WTC11 (cell line): ENCODE measurements at regions not wholly inside any gene's neighbourhood (a gene's known extent, or its start where the extent isn't known, plus 50 kb on each side); places are given as distances from the start of the nearest gene placed in this dataset.
"Not testable (repeated sequence)": the region's sequence is repeated elsewhere in the genome, so short reads cannot be mapped to it uniquely, and the experiment has no call there.

ENCODE experiments used
- ATAC-seq: fragments of 200-7000 bp; cut with Tn5 transposase; 2 replicates; pipeline ENCODE4 v1.10.0; 2021; ENCODE audit warnings: mild to moderate bottlenecking, moderate library complexity
- CTCF ChIA-PET: fragments of 300-600 bp; sonication (Branson Sonifier 250); formaldehyde crosslinking; loops from one replicate; lab custom pipeline; 2021; ENCODE audit warnings: antibody characterized with exemption; lab: Charles Lee
- POLR2A ChIA-PET: fragments of 350-600 bp; sonication (Branson Sonifier 250); formaldehyde crosslinking; loops from one replicate; lab custom pipeline; 2021; ENCODE audit warnings: antibody characterized with exemption; lab: Charles Lee
- DNase-seq: peaks from one replicate; pipeline ENCODE4 v3.0.0; 2021; ENCODE audit warnings: low spot score
- H3K27ac Mint-ChIP-seq: 2 replicates; pipeline ENCODE4 v1.8.0; 2021; ENCODE audit warnings: mixed read lengths
- H3K27me3 Mint-ChIP-seq: 2 replicates; pipeline ENCODE4 v1.8.0; 2021; ENCODE audit warnings: low read depth, mild to moderate bottlenecking, moderate library complexity, mixed read lengths
- H3K36me3 Mint-ChIP-seq: 2 replicates; pipeline ENCODE4 v1.8.0; 2021; ENCODE audit warnings: mixed read lengths
- H3K4me1 Mint-ChIP-seq: 2 replicates; pipeline ENCODE4 v1.8.0; 2022; ENCODE audit warnings: mixed read lengths
- H3K4me3 Mint-ChIP-seq: 2 replicates; pipeline ENCODE4 v1.8.0; 2021; ENCODE audit warnings: mild to moderate bottlenecking, moderate library complexity, mixed read lengths
- H3K9me3 Mint-ChIP-seq: 2 replicates; pipeline ENCODE4 v1.8.0; 2021; ENCODE audit warnings: mixed read lengths
- AR ChIP-seq: fragments of 250-450 bp; sonication (Bioruptor Pico); IDR thresholded peaks from 2 replicates; pipeline ENCODE4 v1.9.0; 2021; ENCODE audit warnings: mild to moderate bottlenecking
- ATF6 ChIP-seq: sonication (generic); formaldehyde crosslinking; IDR thresholded peaks from 2 replicates; pipeline ENCODE4 v1.8.1; 2023; ENCODE audit warnings: mild to moderate bottlenecking, missing genetic modification reagents
- FOXK1 ChIP-seq: sonication (generic); formaldehyde crosslinking; IDR thresholded peaks from 2 replicates; pipeline ENCODE4 v1.8.0; 2022; ENCODE audit warnings: mild to moderate bottlenecking, moderate library complexity, missing genetic modification reagents
- GABPB1 ChIP-seq: sonication (generic); formaldehyde crosslinking; IDR thresholded peaks from 2 replicates; pipeline ENCODE4 v1.8.1; 2023; ENCODE audit warnings: mild to moderate bottlenecking, missing genetic modification reagents
- JAZF1 ChIP-seq: fragments of 250-450 bp; sonication (Bioruptor Pico); IDR thresholded peaks from 2 replicates; pipeline ENCODE4 v1.9.0; 2021; ENCODE audit warnings: moderate library complexity, mild to moderate bottlenecking, inconsistent platforms
- JUN ChIP-seq: sonication (generic); formaldehyde crosslinking; IDR thresholded peaks from 2 replicates; pipeline ENCODE4 v1.8.0; 2023; ENCODE audit warnings: mild to moderate bottlenecking, missing genetic modification reagents
- OVOL2 ChIP-seq: fragments of 250-450 bp; sonication (Bioruptor Pico); IDR thresholded peaks from 2 replicates; pipeline ENCODE4 v1.9.0; 2021; ENCODE audit warnings: mild to moderate bottlenecking, borderline replicate concordance
- PRRX2 ChIP-seq: fragments of 250-450 bp; sonication (Bioruptor Pico); IDR thresholded peaks from 2 replicates; pipeline ENCODE4 v1.8.0; 2021; ENCODE audit warnings: mild to moderate bottlenecking
- SP1 ChIP-seq: sonication (generic); formaldehyde crosslinking; conservative IDR thresholded peaks from 2 replicates; pipeline ENCODE4 v1.8.1; 2022; ENCODE audit warnings: missing genetic modification reagents
- STAT6 ChIP-seq: sonication (generic); formaldehyde crosslinking; conservative IDR thresholded peaks from 2 replicates; pipeline ENCODE4 v1.8.1; 2023; ENCODE audit warnings: mild to moderate bottlenecking, low read depth, missing genetic modification reagents, moderate library complexity
- USF1 ChIP-seq: sonication (generic); formaldehyde crosslinking; IDR thresholded peaks from 2 replicates; pipeline ENCODE4 v1.8.0; 2022; ENCODE audit warnings: mild to moderate bottlenecking, missing genetic modification reagents
- ZNF121 ChIP-seq: sonication (generic); formaldehyde crosslinking; IDR thresholded peaks from 2 replicates; pipeline ENCODE4 v1.8.0; 2023; ENCODE audit warnings: missing genetic modification reagents
- ZNF138 ChIP-seq: sonication (generic); formaldehyde crosslinking; conservative IDR thresholded peaks from 2 replicates; pipeline ENCODE4 v1.8.1; 2022; ENCODE audit warnings: mild to moderate bottlenecking, moderate library complexity, missing genetic modification reagents
- ZNF219 ChIP-seq: sonication (generic); formaldehyde crosslinking; IDR thresholded peaks from 2 replicates; pipeline ENCODE4 v1.8.0; 2023; ENCODE audit warnings: missing genetic modification reagents, mild to moderate bottlenecking, borderline replicate concordance
- ZNF263 ChIP-seq: sonication (generic); formaldehyde crosslinking; IDR thresholded peaks from 2 replicates; pipeline ENCODE4 v1.8.1; 2022; ENCODE audit warnings: low read depth, mild to moderate bottlenecking, moderate library complexity, missing genetic modification reagents
- ZNF317 ChIP-seq: sonication (generic); formaldehyde crosslinking; IDR thresholded peaks from 2 replicates; pipeline ENCODE4 v1.8.1; 2023; ENCODE audit warnings: low read depth, mild to moderate bottlenecking, moderate library complexity, missing genetic modification reagents, borderline replicate concordance

- no peaks in the 10 kb centered on the region for H3K4me1 Mint-ChIP-seq
- no peaks in the 10 kb centered on the region for H3K9me3 Mint-ChIP-seq
- ChIA-PET CTCF (no interaction called here), POLR2A (no interaction called here)
- H3K27ac Mint-ChIP-seq = no peak overlapping the region
- DNase-seq (no peak), ATAC-seq (no peak)
- H3K4me3 Mint-ChIP-seq = no peak overlapping the region
- H3K27me3 Mint-ChIP-seq = no peaks in the 10 kb centered on the region
- TF ChIP-seq AR (CRISPR knock-in tag) (no peak), OVOL2 (no peak), ZNF263 (CRISPR knock-in tag) (no peak), ZNF138 (no peak), ZNF219 (CRISPR knock-in tag) (no peak), PRRX2 (CRISPR knock-in tag) (no peak), JUN (CRISPR knock-in tag) (no peak)
- H3K36me3 Mint-ChIP-seq = no peaks in the 10 kb centered on the region
Measured at GRCh38 chr6:77263003-77263402, 200.3 kb downstream of the HTR1B start.

DNA sequence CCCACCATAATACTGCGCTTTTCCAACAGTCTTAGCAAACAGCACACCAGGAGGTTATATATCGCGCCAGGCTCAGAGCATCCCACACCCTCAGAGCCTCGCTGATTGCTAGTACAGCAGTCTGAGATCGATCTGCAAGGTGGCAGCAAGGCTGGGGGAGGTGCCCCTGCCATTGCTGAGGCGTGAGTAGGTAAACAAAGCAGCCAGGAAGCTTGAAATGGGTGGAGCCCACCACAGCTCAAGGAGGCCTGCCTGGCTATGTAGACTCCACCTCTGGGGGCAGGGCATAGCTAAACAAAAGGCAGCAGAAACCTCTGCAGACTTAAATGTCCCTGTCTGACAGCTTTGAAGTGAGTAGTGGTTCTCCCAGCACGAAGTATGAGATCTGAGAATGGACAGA, 211.5 kb downstream of the HTR1B start:
- peaks cover 41% of the 10 kb centered on the region for H3K9me3 Mint-ChIP-seq
- CTCF ChIA-PET, H3K27ac Mint-ChIP-seq, ATAC-seq, H3K4me3 Mint-ChIP-seq, DNase-seq, H3K27me3 Mint-ChIP-seq, H3K4me1 Mint-ChIP-seq, POLR2A ChIA-PET: not testable (repeated sequence)
- peaks cover 23% of the 10 kb centered on the region for H3K36me3 Mint-ChIP-seq

GRCh38 chr6:77249560-77249959, 213.7 kb downstream of the HTR1B start:
- Mint-ChIP-seq H3K27ac (no peak overlapping the region), H3K9me3 (peaks cover 34% of the 10 kb centered on the region), H3K27me3 (no peaks in the 10 kb centered on the region; the same call in 1 of the 2 replicates), H3K4me3 (no peak overlapping the region), H3K4me1 (peaks cover 8% of the 10 kb centered on the region), H3K36me3 (peaks cover 23% of the 10 kb centered on the region)
- no peak for ATAC-seq
- POLR2A ChIA-PET = no interaction called here
- no peak for DNase-seq
- CTCF ChIA-PET = no interaction called here
- TF ChIP-seq SP1 (CRISPR knock-in tag) (no peak), JUN (CRISPR knock-in tag) (no peak), STAT6 (no peak), GABPB1 (CRISPR knock-in tag) (no peak), FOXK1 (CRISPR knock-in tag) (no peak), USF1 (CRISPR knock-in tag) (no peak), OVOL2 (no peak), ZNF263 (CRISPR knock-in tag) (no peak), JAZF1 (CRISPR knock-in tag) (no peak), ZNF317 (CRISPR knock-in tag) (no peak), ZNF121 (CRISPR knock-in tag) (no peak), ATF6 (no peak), AR (CRISPR knock-in tag) (no peak)
